ENCODE measurements at regions not wholly inside any gene's neighbourhood (a gene's known extent, or its start where the extent isn't known, plus 50 kb on each side); places are given as distances from the start of the nearest gene placed in this dataset.

- no peak for DNase-seq
- TF ChIP-seq EP300 (IDR thresholded peaks at IDR 0.05), result no peak
- TF ChIP-seq CTCF (IDR thresholded peaks at IDR 0.05), result no peak
- no peak for TF ChIP-seq POLR2A (IDR thresholded peaks at IDR 0.05)
- no peak overlapping the region for H3K4me3 ChIP-seq
- H3K4me1 ChIP-seq (ENCODE audit: insufficient read depth), result peaks cover 12% of the 10 kb centered on the region
- H3K36me3 ChIP-seq, result no peaks in the 10 kb centered on the region
- no peak overlapping the region for H3K27ac ChIP-seq
- 61 to 67% (median 65%) methylated on average over 7 of the region's 7 CpGs for WGBS, 3 donors
- intact Hi-C loops (cut with DNase I), result no loop called here
- no peaks in the 10 kb centered on the region for H3K27me3 ChIP-seq
- H3K9me3 ChIP-seq, result no peaks in the 10 kb centered on the region
These were observed 383.3 kb downstream of the MN1 start for GRCh38 chr22:27418261-27418660.

GRCh38 chr22:27419473-27419872 lies 382.1 kb downstream of the MN1 start:
- no peaks in the 10 kb centered on the region for H3K9me3 ChIP-seq
- 83 to 86% (median 85%) methylated on average over 7 of the region's 7 CpGs for WGBS, 3 donors
- no peak overlapping the region for H3K4me3 ChIP-seq
- H3K27me3 ChIP-seq, result no peaks in the 10 kb centered on the region
- H3K27ac ChIP-seq, result no peak overlapping the region
- H3K4me1 ChIP-seq (ENCODE audit: insufficient read depth), result peaks cover 12% of the 10 kb centered on the region
- no peak for TF ChIP-seq CTCF (IDR thresholded peaks at IDR 0.05)
- no peak for TF ChIP-seq EP300 (IDR thresholded peaks at IDR 0.05)
- TF ChIP-seq POLR2A (IDR thresholded peaks at IDR 0.05), result no peak
- DNase-seq, result no peak
- H3K36me3 ChIP-seq, result no peaks in the 10 kb centered on the region
- intact Hi-C loops (cut with DNase I), result no loop called here

GRCh38 chr22:27420195-27420816 lies 381.2 kb downstream of the MN1 start:
- Histone ChIP-seq H3K9me3 (no peaks in the 10 kb centered on the region), H3K4me3 (no peak overlapping the region), H3K36me3 (no peaks in the 10 kb centered on the region), H3K4me1 (ENCODE audit: insufficient read depth) (peaks cover 12% of the 10 kb centered on the region), H3K27me3 (no peaks in the 10 kb centered on the region), H3K27ac (peak overlapping the region; percentile 72 to 73)
- 61 to 69% (median 65%) methylated on average over 6 of the region's 6 CpGs for WGBS, 3 donors
- TF ChIP-seq EP300 (IDR thresholded peaks at IDR 0.05) (no peak), CTCF (IDR thresholded peaks at IDR 0.05) (no peak), POLR2A (IDR thresholded peaks at IDR 0.05) (no peak)
- DNase-seq, result no peak
- intact Hi-C loops (cut with DNase I), result no loop called here

GRCh38 chr22:27420817-27421361 lies 380.7 kb downstream of the MN1 start:
- TF ChIP-seq POLR2A (IDR thresholded peaks at IDR 0.05) (no peak), EP300 (IDR thresholded peaks at IDR 0.05) (no peak), CTCF (IDR thresholded peaks at IDR 0.05) (no peak)
- peaks cover 12% of the 10 kb centered on the region for H3K4me1 ChIP-seq (ENCODE audit: insufficient read depth)
- H3K36me3 ChIP-seq, result no peaks in the 10 kb centered on the region
- no peaks in the 10 kb centered on the region for H3K27me3 ChIP-seq
- peak overlapping the region; percentile 72 to 73 for H3K27ac ChIP-seq
- 7 to 14% (median 9%) methylated on average over 27 of the region's 27 CpGs for WGBS, 3 donors
- peak; percentile 78 to 88 (median 86) for DNase-seq
- H3K4me3 ChIP-seq, result no peak overlapping the region
- H3K9me3 ChIP-seq, result no peaks in the 10 kb centered on the region
- intact Hi-C loops (cut with DNase I), result no loop called here
